GM12878 (cell line): ENCODE measurements at regions not wholly inside any gene's neighbourhood (a gene's known extent, or its start where the extent isn't known, plus 50 kb on each side); places are given as distances from the start of the nearest gene placed in this dataset.

ENCODE experiments used
- BCL11A ChIP-seq: IDR thresholded peaks from 2 replicates; pipeline ENCODE4 v1.6.1; 2011; ENCODE audit warnings: low read depth, low read length
- CEBPB ChIP-seq, 2 experiments: fragments of 150-350 bp in 1 of 2; IDR thresholded peaks; 2 replicates each; pipeline ENCODE4 v1.6.1; 2012 to 2014; ENCODE audit warnings: low read depth in 2 of 2, low read length in 2 of 2, borderline replicate concordance in 1 of 2, inconsistent platforms in 1 of 2
- EGR1 ChIP-seq, 2 experiments: IDR thresholded peaks; 1 replicate in 1 of 2; 2 replicates in 1 of 2; pipeline ENCODE4 v1.6.1; 2011 to 2012; ENCODE audit warnings: low read depth in 2 of 2, low read length in 2 of 2, borderline replicate concordance in 1 of 2, mild to moderate bottlenecking in 1 of 2, moderate library complexity in 1 of 2
- EZH2 ChIP-seq: IDR thresholded peaks from 2 replicates; pipeline ENCODE4 v1.6.1; 2012; ENCODE audit warnings: low read depth, mild to moderate bottlenecking, control low read depth, inconsistent platforms, low read length, borderline replicate concordance; ENCODE audit not compliant: control insufficient read depth
- NFYA ChIP-seq: IDR thresholded peaks from 2 replicates; pipeline ENCODE4 v1.6.1; 2011; ENCODE audit warnings: low read depth, mild to moderate bottlenecking, low read length, improper control_type of control experiment, borderline replicate concordance
- POLR2AphosphoS5 ChIP-seq: IDR thresholded peaks from 2 replicates; pipeline ENCODE4 v1.6.1; 2011; ENCODE audit warnings: mild to moderate bottlenecking, low read length, inconsistent platforms
- RFX5 ChIP-seq: IDR thresholded peaks from 2 replicates; pipeline ENCODE4 v1.6.1; 2011; ENCODE audit warnings: low read depth, low read length, improper control_type of control experiment
- SIN3A ChIP-seq: IDR thresholded peaks from 2 replicates; pipeline ENCODE4 v1.6.1; 2012; ENCODE audit warnings: low read depth, low read length, improper control_type of control experiment
- SIX5 ChIP-seq: IDR thresholded peaks from 2 replicates; pipeline ENCODE4 v1.6.1; 2011; ENCODE audit warnings: mild to moderate bottlenecking, low read depth, low read length, moderate library complexity; ENCODE audit not compliant: severe bottlenecking
- SREBF2 ChIP-seq: IDR thresholded peaks from 2 replicates; pipeline ENCODE4 v1.6.1; 2012; ENCODE audit warnings: mild to moderate bottlenecking, low read length
- TF ChIP-seq, protein P1 (sequence below), 3 experiments: IDR thresholded peaks in 2 of 3; conservative IDR thresholded peaks in 1 of 3; 2 replicates each; pipeline ENCODE4 v1.5.1; 2011; ENCODE audit warnings: low read depth in 3 of 3, low read length in 3 of 3, mild to moderate bottlenecking in 3 of 3, control low read depth in 2 of 3, moderate library complexity in 2 of 3, inconsistent platforms in 1 of 3, mixed read lengths in 1 of 3; ENCODE audit not compliant: control insufficient read depth in 2 of 3, insufficient read depth in 1 of 3; ENCODE audit errors: extremely low read depth in 1 of 3
- TF ChIP-seq, protein P2 (sequence below): fragments of 450-650 bp; IDR thresholded peaks from 2 replicates; pipeline ENCODE4 v1.6.1; 2016; ENCODE audit warnings: mild to moderate bottlenecking
- TF ChIP-seq, protein P3 (sequence below): fragments of 450-650 bp; IDR thresholded peaks from 2 replicates; pipeline ENCODE4 v1.6.1; 2016; ENCODE audit warnings: mild to moderate bottlenecking

DNA sequence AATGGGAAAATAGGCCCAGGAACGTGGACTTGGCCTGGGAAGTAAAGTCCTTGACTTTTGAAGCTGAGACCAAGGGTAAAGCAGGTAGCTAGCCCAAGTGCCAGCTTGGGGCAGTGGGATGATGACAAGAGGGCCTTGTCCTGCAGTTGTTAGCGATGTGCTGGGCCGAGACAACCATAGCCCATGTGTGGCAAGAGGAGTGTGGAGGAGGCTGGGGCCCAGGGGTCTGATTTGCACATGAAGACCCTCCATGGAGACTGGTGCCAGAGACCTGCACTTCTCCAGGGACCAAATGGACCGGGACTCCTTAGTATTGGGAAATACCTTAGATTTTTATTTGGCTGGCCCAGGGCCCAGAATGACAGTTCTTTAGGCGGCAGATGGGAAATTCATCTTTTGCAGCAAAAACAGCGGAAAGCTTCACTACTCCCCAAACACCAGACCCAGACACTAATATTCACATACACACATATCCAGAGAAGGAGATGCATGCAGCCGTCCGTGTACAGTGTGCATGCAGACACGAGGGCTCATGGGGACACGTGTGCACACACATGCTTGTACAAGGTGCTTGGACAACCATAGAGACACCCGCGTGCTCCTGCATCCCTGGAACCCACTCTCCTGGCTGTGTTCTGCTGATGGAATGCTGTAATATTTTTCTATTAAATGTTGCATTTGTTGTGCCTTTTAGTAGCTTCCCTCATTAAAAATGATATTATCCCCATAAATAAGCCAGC is 78.1 kb upstream of the CSF3R start:
- TF ChIP-seq, protein P1, sequence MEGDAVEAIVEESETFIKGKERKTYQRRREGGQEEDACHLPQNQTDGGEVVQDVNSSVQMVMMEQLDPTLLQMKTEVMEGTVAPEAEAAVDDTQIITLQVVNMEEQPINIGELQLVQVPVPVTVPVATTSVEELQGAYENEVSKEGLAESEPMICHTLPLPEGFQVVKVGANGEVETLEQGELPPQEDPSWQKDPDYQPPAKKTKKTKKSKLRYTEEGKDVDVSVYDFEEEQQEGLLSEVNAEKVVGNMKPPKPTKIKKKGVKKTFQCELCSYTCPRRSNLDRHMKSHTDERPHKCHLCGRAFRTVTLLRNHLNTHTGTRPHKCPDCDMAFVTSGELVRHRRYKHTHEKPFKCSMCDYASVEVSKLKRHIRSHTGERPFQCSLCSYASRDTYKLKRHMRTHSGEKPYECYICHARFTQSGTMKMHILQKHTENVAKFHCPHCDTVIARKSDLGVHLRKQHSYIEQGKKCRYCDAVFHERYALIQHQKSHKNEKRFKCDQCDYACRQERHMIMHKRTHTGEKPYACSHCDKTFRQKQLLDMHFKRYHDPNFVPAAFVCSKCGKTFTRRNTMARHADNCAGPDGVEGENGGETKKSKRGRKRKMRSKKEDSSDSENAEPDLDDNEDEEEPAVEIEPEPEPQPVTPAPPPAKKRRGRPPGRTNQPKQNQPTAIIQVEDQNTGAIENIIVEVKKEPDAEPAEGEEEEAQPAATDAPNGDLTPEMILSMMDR (IDR thresholded peaks at IDR 0.05 in 2 of 3, conservative IDR thresholded peaks at IDR 0.05 in 1 of 3; ENCODE audit: control insufficient read depth in 2 of 3, extremely low read depth in 1 of 3, insufficient read depth in 1 of 3, low read depth in 3 of 3, low read length in 3 of 3): no peak
- TF ChIP-seq SIX5: no peak
- TF ChIP-seq RFX5: no peak
- TF ChIP-seq EZH2: no peak
- no peak for TF ChIP-seq EGR1 (IDR thresholded peaks at IDR 0.05; ENCODE audit: borderline replicate concordance in 1 of 2, low read depth in 2 of 2, low read length in 2 of 2)
- TF ChIP-seq SIN3A: no peak
- no peak for TF ChIP-seq CEBPB (IDR thresholded peaks at IDR 0.05; ENCODE audit: borderline replicate concordance in 1 of 2, low read depth in 2 of 2, low read length in 2 of 2)
- no peak for TF ChIP-seq POLR2AphosphoS5
- TF ChIP-seq BCL11A: no peak
- TF ChIP-seq, protein P2, sequence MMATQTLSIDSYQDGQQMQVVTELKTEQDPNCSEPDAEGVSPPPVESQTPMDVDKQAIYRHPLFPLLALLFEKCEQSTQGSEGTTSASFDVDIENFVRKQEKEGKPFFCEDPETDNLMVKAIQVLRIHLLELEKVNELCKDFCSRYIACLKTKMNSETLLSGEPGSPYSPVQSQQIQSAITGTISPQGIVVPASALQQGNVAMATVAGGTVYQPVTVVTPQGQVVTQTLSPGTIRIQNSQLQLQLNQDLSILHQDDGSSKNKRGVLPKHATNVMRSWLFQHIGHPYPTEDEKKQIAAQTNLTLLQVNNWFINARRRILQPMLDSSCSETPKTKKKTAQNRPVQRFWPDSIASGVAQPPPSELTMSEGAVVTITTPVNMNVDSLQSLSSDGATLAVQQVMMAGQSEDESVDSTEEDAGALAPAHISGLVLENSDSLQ: no peak
- TF ChIP-seq NFYA: no peak
- TF ChIP-seq SREBF2: no peak
- TF ChIP-seq, protein P3, sequence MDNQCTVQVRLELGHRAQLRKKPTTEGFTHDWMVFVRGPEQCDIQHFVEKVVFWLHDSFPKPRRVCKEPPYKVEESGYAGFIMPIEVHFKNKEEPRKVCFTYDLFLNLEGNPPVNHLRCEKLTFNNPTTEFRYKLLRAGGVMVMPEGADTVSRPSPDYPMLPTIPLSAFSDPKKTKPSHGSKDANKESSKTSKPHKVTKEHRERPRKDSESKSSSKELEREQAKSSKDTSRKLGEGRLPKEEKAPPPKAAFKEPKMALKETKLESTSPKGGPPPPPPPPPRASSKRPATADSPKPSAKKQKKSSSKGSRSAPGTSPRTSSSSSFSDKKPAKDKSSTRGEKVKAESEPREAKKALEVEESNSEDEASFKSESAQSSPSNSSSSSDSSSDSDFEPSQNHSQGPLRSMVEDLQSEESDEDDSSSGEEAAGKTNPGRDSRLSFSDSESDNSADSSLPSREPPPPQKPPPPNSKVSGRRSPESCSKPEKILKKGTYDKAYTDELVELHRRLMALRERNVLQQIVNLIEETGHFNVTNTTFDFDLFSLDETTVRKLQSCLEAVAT: no peak
